ENCODE measurements at regions not wholly inside any gene's neighbourhood (a gene's known extent, or its start where the extent isn't known, plus 50 kb on each side); places are given as distances from the start of the nearest gene placed in this dataset.

GRCh38 chr6:1257778-1258177, 54.1 kb upstream of the FOXQ1 start:
- DNase-seq, result no peak

- DNase-seq, result no peak
Measured at GRCh38 chr6:1256435-1257008, 55.4 kb upstream of the FOXQ1 start.

GRCh38 chr6:1255636-1256365, 56.1 kb upstream of the FOXQ1 start:
- no peak for DNase-seq

- no peak for DNase-seq
Measured at GRCh38 chr6:1254326-1254725, 57.6 kb upstream of the FOXQ1 start.

GRCh38 chr6:1253816-1254215, 58.1 kb upstream of the FOXQ1 start:
- DNase-seq, result no peak

- no peak for DNase-seq
Measured at GRCh38 chr6:1251198-1252155, 60.4 kb upstream of the FOXQ1 start.

- no peak for DNase-seq
Measured at GRCh38 chr6:1250489-1251197, 61.3 kb upstream of the FOXQ1 start.

- DNase-seq, result no peak
Measured at GRCh38 chr6:1247894-1248293, 64.0 kb upstream of the FOXQ1 start.

- DNase-seq, result no peak
Measured at GRCh38 chr6:1247056-1247455, 64.8 kb upstream of the FOXQ1 start.

GRCh38 chr6:1244941-1245340, 67.0 kb upstream of the FOXQ1 start:
- DNase-seq, result no peak

GRCh38 chr6:1244278-1244677, 67.6 kb upstream of the FOXQ1 start:
- no peak for DNase-seq

GRCh38 chr6:1242446-1242845, 69.5 kb upstream of the FOXQ1 start:
- no peak for DNase-seq

GRCh38 chr6:1242021-1242420, 69.9 kb upstream of the FOXQ1 start:
- no peak for DNase-seq

GRCh38 chr6:1240766-1241318, 71.1 kb upstream of the FOXQ1 start:
- no peak for DNase-seq

GRCh38 chr6:1239805-1240204, 72.1 kb upstream of the FOXQ1 start:
- no peak for DNase-seq

- no peak for DNase-seq
Measured at GRCh38 chr6:1238040-1238439, 73.9 kb upstream of the FOXQ1 start.

GRCh38 chr6:1237636-1238035, 74.3 kb upstream of the FOXQ1 start:
- DNase-seq, result no peak

- no peak for DNase-seq
Measured at GRCh38 chr6:1235825-1236224, 76.1 kb upstream of the FOXQ1 start.

GRCh38 chr6:1233924-1234323, 78.0 kb upstream of the FOXQ1 start:
- DNase-seq, result no peak

GRCh38 chr6:1232578-1232977, 79.3 kb upstream of the FOXQ1 start:
- DNase-seq, result no peak

- DNase-seq, result no peak
Measured at GRCh38 chr6:1231941-1232340, 80.0 kb upstream of the FOXQ1 start.

GRCh38 chr6:1230689-1231605, 81.0 kb upstream of the FOXQ1 start:
- DNase-seq, result no peak
